ENCODE measurements at regions not wholly inside any gene's neighbourhood (a gene's known extent, or its start where the extent isn't known, plus 50 kb on each side); places are given as distances from the start of the nearest gene placed in this dataset.

DNA sequence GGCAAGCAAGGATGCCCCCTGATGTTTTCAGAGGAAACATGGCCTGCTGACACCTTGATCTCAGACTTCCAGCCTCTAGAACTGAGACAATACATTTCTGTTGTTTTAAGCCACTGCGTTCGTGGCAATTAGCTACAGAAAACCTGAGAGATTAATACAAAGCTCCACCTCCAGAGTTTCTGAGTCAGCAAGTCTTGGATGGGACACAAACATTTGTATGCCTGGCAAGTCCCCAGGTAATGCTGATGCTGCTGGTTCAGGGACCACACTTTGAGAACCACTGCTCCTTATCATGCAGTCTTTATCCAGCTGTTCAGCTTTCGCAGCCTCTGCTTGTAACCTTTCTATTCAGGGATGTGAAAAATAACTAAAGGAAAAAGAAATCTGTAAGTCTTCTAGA is 565.7 kb upstream of the PLXNA2 start:
- Histone ChIP-seq H3K27me3 (ENCODE audit: control insufficient read depth, insufficient read depth, low read length) (no peaks in the 10 kb centered on the region), H3K4me3 (ENCODE audit: low read length) (no peak overlapping the region), H3K36me3 (ENCODE audit: control insufficient read depth, low read depth, low read length) (no peaks in the 10 kb centered on the region), H3K9ac (ENCODE audit: low read length) (no peak overlapping the region), H3K9me3 (ENCODE audit: control insufficient read depth, low read depth, low read length) (no peaks in the 10 kb centered on the region), H3K27ac (ENCODE audit: low read length) (no peak overlapping the region), H3K4me1 (ENCODE audit: control insufficient read depth, low read depth, low read length) (no peaks in the 10 kb centered on the region)

DNA sequence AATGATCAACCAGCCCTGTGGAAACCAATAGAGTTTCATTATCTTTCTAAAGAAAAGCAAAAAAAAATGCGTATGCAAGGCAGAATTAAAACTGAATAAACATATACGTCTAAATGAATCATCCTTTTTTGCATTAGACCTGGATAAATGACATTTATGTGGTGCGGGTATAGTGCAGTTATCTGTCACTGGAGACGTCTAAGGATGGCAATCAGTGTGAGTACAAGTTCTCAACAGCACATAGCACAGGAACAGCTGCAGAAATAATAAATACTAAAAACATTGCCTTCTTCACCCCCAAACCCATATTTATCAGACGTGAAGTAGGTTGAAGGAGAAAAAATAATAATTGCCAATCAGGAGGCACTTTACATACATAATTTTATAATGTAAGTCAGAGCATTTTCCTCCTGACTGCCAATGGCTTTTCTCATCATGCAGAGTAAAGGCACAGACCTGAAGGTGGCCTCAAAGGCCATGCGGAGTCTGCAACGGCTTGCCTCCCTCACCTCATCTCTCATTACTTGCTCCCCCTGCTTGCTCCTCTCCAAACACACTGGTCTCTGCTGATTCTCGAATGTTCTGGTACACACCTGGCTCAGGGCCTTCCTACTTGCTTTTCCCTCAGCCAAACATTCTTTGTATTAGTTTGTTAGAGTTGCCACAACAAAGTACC is 574.7 kb upstream of the PLXNA2 start:
- no peak overlapping the region for H3K27ac ChIP-seq (ENCODE audit: low read length)
- no peaks in the 10 kb centered on the region for H3K4me1 ChIP-seq (ENCODE audit: control insufficient read depth, low read depth, low read length)
- no peak overlapping the region for H3K9ac ChIP-seq (ENCODE audit: low read length)
- H3K4me3 ChIP-seq (ENCODE audit: low read length): no peak overlapping the region
- no peaks in the 10 kb centered on the region for H3K36me3 ChIP-seq (ENCODE audit: control insufficient read depth, low read depth, low read length)
- no peaks in the 10 kb centered on the region for H3K9me3 ChIP-seq (ENCODE audit: control insufficient read depth, low read depth, low read length)
- no peaks in the 10 kb centered on the region for H3K27me3 ChIP-seq (ENCODE audit: control insufficient read depth, insufficient read depth, low read length)

DNA sequence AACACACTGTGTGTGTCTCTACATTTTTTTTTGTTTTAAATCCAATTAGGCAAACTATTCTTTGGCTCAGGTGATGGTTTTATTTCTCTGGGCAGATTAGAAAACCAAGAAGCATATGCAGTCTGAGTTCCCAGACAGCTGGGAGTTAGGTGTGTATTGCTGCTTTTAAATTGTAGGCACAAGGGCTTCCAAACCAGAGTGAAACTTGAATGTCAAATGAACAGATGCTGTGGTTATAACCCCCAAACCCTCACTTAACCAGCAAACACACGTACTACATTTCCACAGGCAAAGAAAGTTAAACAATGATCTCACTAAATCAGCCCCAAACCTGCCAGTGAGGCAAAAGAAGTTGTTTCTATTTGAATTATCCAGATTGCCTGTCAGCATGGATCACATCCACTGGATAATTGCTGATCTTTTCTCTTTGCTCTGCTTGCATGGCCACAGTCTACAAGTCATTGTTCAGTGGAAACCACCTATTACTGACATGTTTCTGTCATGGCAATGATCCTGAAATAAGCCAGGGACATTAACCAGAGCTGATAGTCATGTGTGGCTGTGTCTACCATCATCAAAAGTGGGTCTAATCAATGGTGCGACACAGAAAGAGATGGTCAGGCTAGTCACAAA is 576.5 kb upstream of the PLXNA2 start:
- Histone ChIP-seq H3K27ac (ENCODE audit: low read length) (no peak overlapping the region), H3K4me1 (ENCODE audit: control insufficient read depth, low read depth, low read length) (no peaks in the 10 kb centered on the region), H3K9me3 (ENCODE audit: control insufficient read depth, low read depth, low read length) (no peaks in the 10 kb centered on the region), H3K4me3 (ENCODE audit: low read length) (no peak overlapping the region), H3K9ac (ENCODE audit: low read length) (no peak overlapping the region), H3K27me3 (ENCODE audit: control insufficient read depth, insufficient read depth, low read length) (no peaks in the 10 kb centered on the region), H3K36me3 (ENCODE audit: control insufficient read depth, low read depth, low read length) (no peaks in the 10 kb centered on the region)

DNA sequence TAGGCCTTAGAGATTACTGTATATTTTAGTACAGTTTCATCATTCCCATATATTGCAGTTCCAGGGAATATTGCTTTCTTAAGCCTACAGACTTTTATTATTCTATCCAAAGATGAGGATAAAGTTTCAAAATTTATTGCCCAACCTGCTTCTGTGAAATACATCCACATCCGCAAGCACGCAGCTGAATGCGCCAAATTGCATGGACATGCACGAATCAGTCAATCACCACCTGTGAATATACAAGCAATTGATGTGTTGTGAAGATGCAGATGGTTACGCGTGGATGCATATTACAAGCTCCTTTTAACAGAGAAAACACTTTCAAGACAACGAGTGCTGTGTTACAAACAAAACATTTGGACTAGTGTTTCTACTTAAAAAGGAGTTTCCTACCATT is 577.8 kb upstream of the PLXNA2 start:
- no peaks in the 10 kb centered on the region for H3K4me1 ChIP-seq (ENCODE audit: control insufficient read depth, low read depth, low read length)
- H3K27me3 ChIP-seq (ENCODE audit: control insufficient read depth, insufficient read depth, low read length): no peaks in the 10 kb centered on the region
- H3K4me3 ChIP-seq (ENCODE audit: low read length): no peak overlapping the region
- no peaks in the 10 kb centered on the region for H3K9me3 ChIP-seq (ENCODE audit: control insufficient read depth, low read depth, low read length)
- H3K27ac ChIP-seq (ENCODE audit: low read length): no peak overlapping the region
- no peak overlapping the region for H3K9ac ChIP-seq (ENCODE audit: low read length)
- H3K36me3 ChIP-seq (ENCODE audit: control insufficient read depth, low read depth, low read length): no peaks in the 10 kb centered on the region

DNA sequence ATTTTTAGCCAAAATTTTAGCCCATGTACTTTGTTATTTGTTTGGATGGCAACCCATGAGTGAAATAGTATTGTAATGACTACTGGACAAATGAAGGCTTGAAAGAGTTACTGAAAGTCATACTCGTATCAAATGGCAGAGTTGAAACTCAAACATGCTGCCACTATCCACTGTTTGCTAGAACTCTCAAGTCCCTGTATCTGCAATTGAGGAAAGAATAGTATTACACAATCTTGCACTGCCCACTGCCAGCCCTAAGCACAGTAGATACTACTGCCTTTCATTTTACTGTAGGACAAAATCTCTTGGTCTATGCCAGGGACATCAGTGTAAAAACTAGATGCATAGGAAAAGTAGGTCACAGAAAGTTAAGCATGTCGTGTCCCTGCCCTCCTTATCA is 581.1 kb upstream of the PLXNA2 start:
- Histone ChIP-seq H3K27me3 (ENCODE audit: control insufficient read depth, insufficient read depth, low read length) (no peaks in the 10 kb centered on the region), H3K4me1 (ENCODE audit: control insufficient read depth, low read depth, low read length) (no peaks in the 10 kb centered on the region), H3K9ac (ENCODE audit: low read length) (no peak overlapping the region), H3K36me3 (ENCODE audit: control insufficient read depth, low read depth, low read length) (no peaks in the 10 kb centered on the region), H3K9me3 (ENCODE audit: control insufficient read depth, low read depth, low read length) (no peaks in the 10 kb centered on the region), H3K27ac (ENCODE audit: low read length) (no peak overlapping the region), H3K4me3 (ENCODE audit: low read length) (no peak overlapping the region)

DNA sequence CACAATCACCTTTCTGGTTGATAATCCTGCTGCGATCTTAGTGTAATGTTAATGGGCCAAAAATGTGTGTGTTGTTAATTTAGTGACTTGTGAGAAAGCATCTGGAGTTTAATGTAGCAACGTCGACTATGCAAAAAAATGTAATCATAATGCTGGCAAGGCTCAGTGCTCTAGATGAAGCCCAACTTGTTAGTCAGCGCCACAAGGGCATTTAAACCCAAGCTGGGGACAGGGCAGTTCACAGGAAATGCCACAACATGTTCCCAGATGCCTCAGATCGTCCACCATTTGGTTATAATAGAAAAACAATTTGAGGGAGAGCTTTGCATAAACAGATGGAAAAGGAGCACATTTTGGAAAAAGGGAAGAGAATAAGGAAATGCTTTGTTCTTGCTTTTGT is 585.4 kb upstream of the PLXNA2 start:
- H3K9ac ChIP-seq (ENCODE audit: low read length): no peak overlapping the region
- H3K27ac ChIP-seq (ENCODE audit: low read length): no peak overlapping the region
- no peaks in the 10 kb centered on the region for H3K9me3 ChIP-seq (ENCODE audit: control insufficient read depth, low read depth, low read length)
- no peak overlapping the region for H3K4me3 ChIP-seq (ENCODE audit: low read length)
- no peaks in the 10 kb centered on the region for H3K36me3 ChIP-seq (ENCODE audit: control insufficient read depth, low read depth, low read length)
- H3K27me3 ChIP-seq (ENCODE audit: control insufficient read depth, insufficient read depth, low read length): no peaks in the 10 kb centered on the region
- H3K4me1 ChIP-seq (ENCODE audit: control insufficient read depth, low read depth, low read length): peaks cover 7% of the 10 kb centered on the region

DNA sequence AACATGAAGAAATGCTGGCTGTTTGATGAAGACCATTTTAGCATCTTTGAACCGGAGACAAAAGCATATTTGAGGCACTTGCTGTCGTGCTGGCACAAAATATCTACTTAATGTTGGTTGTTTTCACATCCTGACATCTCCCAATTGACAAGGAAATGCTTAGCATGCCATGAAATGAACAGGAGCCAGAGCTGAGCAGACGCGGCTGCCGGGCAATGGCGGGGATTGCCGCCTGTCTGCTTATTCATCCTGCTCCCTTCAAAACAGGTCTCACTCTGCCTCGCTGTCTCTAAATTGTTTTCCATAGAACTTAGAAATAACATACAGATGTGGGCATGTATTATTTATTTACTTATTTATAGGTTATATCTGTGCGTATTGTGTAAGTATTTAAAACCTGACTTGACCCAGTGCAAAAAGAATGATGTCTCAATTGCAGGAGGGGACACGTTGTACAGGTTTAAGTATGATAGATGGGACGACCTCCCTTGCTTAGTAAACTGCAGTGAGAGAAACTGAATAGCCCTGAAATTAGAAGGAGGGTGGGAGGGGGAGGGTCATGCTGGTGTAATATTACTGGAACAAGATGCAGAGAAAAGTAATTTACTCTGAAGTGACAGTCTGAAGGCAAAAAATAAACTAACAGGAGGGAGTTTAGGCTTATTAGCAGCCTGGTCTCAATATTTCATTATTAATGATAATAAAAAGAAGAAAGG is 590.4 kb upstream of the PLXNA2 start:
- Histone ChIP-seq H3K9me3 (ENCODE audit: control insufficient read depth, low read depth, low read length) (no peaks in the 10 kb centered on the region), H3K27ac (ENCODE audit: low read length) (no peak overlapping the region), H3K4me1 (ENCODE audit: control insufficient read depth, low read depth, low read length) (peaks cover 15% of the 10 kb centered on the region), H3K27me3 (ENCODE audit: control insufficient read depth, insufficient read depth, low read length) (no peaks in the 10 kb centered on the region), H3K36me3 (ENCODE audit: control insufficient read depth, low read depth, low read length) (no peaks in the 10 kb centered on the region), H3K9ac (ENCODE audit: low read length) (no peak overlapping the region), H3K4me3 (ENCODE audit: low read length) (no peak overlapping the region)

DNA sequence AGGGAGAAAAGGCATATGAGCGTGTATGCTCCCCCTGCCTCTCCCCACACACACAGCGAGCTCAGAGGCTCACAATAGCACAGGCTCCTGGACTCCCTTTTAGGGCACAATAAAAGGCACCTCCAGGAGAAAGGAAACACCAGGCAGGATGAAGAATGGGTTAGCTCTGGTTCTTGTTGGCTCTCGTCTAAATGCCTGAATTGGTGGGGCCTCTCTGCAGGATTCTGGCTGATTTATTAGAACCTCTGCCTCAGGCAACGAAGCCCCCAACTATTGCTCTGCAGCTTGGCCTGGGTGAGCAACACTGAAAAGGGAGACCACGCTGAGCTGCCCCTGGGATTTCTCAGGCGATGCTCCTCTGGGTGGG is 590.9 kb upstream of the PLXNA2 start:
- peaks cover 15% of the 10 kb centered on the region for H3K4me1 ChIP-seq (ENCODE audit: control insufficient read depth, low read depth, low read length)
- no peaks in the 10 kb centered on the region for H3K36me3 ChIP-seq (ENCODE audit: control insufficient read depth, low read depth, low read length)
- no peak overlapping the region for H3K9ac ChIP-seq (ENCODE audit: low read length)
- H3K9me3 ChIP-seq (ENCODE audit: control insufficient read depth, low read depth, low read length): no peaks in the 10 kb centered on the region
- no peaks in the 10 kb centered on the region for H3K27me3 ChIP-seq (ENCODE audit: control insufficient read depth, insufficient read depth, low read length)
- no peak overlapping the region for H3K27ac ChIP-seq (ENCODE audit: low read length)
- H3K4me3 ChIP-seq (ENCODE audit: low read length): no peak overlapping the region

DNA sequence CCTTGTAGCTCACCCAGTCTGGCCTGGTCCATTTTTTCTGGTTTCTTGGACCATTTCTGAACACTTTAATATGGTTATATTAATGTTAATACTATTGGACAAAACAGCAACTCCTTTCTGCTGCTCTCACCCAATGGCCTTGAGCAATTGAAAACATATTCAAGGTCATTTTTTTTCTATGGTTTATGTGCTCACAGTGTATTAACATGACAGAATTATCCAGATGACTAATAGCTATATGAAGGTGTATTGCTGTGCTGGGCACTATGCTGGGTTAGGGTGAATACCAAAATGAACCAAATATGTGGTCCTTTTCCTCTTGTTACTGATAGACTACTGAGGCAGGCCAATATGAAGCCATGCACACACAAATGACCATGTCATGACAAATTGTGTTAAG is 591.6 kb upstream of the PLXNA2 start:
- no peak overlapping the region for H3K4me3 ChIP-seq (ENCODE audit: low read length)
- H3K9ac ChIP-seq (ENCODE audit: low read length): no peak overlapping the region
- no peaks in the 10 kb centered on the region for H3K27me3 ChIP-seq (ENCODE audit: control insufficient read depth, insufficient read depth, low read length)
- H3K9me3 ChIP-seq (ENCODE audit: control insufficient read depth, low read depth, low read length): no peaks in the 10 kb centered on the region
- no peak overlapping the region for H3K27ac ChIP-seq (ENCODE audit: low read length)
- H3K36me3 ChIP-seq (ENCODE audit: control insufficient read depth, low read depth, low read length): no peaks in the 10 kb centered on the region
- peaks cover 15% of the 10 kb centered on the region for H3K4me1 ChIP-seq (ENCODE audit: control insufficient read depth, low read depth, low read length)

DNA sequence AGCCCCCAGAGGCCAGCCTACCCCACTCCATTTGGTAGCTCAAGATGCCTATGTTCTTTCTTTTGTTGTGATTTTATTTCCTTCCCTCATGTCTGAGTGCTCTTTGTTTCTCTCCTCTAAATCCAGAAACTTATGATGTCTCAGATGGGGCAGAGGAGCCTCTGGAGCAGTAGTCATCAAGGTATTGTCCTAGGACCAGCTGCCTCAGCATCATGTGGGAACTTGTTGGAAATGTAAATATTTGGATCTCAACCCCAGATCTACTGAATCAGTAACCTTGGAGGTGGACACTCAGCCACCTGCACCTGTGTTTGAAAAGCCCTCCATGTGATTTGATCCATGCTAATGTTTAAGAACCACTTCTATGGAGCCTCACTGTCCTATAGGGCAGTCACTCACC is 593.1 kb upstream of the PLXNA2 start:
- Histone ChIP-seq H3K9ac (ENCODE audit: low read length) (no peak overlapping the region), H3K4me1 (ENCODE audit: control insufficient read depth, low read depth, low read length) (peaks cover 15% of the 10 kb centered on the region), H3K9me3 (ENCODE audit: control insufficient read depth, low read depth, low read length) (no peaks in the 10 kb centered on the region)

DNA sequence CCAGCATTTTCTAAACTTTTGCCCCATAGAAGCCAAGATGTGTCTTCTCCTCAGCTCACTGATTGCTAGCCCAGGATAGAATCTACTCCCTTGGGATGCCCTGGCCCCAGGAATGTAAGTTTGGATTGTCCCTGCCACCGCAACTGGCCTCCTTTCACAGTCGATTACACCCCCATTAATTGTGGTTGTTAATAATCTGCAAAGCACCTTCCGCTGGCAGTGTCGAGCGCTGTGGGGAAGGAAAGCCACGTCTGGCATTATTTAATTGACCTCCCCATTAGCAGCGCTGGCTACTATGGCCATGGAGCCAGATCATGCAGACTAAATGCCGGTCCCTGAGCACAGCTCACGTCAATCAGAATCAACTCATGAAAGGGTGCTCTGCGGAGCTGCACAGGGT is 597.3 kb upstream of the PLXNA2 start:
- Histone ChIP-seq H3K9me3 (ENCODE audit: control insufficient read depth, low read depth, low read length) (no peaks in the 10 kb centered on the region), H3K4me3 (ENCODE audit: low read length) (no peak overlapping the region), H3K9ac (ENCODE audit: low read length) (no peak overlapping the region), H3K27ac (ENCODE audit: low read length) (no peak overlapping the region), H3K36me3 (ENCODE audit: control insufficient read depth, low read depth, low read length) (no peaks in the 10 kb centered on the region), H3K4me1 (ENCODE audit: control insufficient read depth, low read depth, low read length) (no peaks in the 10 kb centered on the region), H3K27me3 (ENCODE audit: control insufficient read depth, insufficient read depth, low read length) (no peaks in the 10 kb centered on the region)

More for the DNA sequence above, 593.1 kb upstream of the PLXNA2 start:
- H3K27me3 ChIP-seq (ENCODE audit: control insufficient read depth, insufficient read depth, low read length): no peaks in the 10 kb centered on the region
- no peak overlapping the region for H3K4me3 ChIP-seq (ENCODE audit: low read length)
- H3K36me3 ChIP-seq (ENCODE audit: control insufficient read depth, low read depth, low read length): no peaks in the 10 kb centered on the region
- H3K27ac ChIP-seq (ENCODE audit: low read length): no peak overlapping the region

DNA sequence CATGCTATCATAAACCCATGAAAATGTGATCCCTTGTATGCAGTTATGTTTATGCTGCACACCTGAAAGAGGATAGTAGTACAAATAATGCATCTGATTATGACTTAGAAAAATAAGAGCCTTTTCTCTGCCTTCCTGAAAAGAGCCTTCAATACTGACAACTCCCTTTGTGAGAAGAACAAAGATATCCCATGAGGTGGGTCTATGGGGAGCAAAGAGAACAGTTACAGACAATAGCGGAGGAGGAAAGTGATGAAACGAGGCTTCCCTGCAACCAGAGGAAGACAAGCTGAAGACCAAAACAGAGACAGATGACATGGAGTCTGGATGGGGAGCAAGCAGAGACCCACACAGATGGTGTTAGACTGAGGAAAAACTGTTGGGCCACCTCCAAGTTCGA is 598.3 kb upstream of the PLXNA2 start:
- Histone ChIP-seq H3K36me3 (ENCODE audit: control insufficient read depth, low read depth, low read length) (no peaks in the 10 kb centered on the region), H3K4me3 (ENCODE audit: low read length) (no peak overlapping the region), H3K9me3 (ENCODE audit: control insufficient read depth, low read depth, low read length) (no peaks in the 10 kb centered on the region), H3K27me3 (ENCODE audit: control insufficient read depth, insufficient read depth, low read length) (no peaks in the 10 kb centered on the region), H3K9ac (ENCODE audit: low read length) (no peak overlapping the region), H3K27ac (ENCODE audit: low read length) (no peak overlapping the region), H3K4me1 (ENCODE audit: control insufficient read depth, low read depth, low read length) (no peaks in the 10 kb centered on the region)

Data from iPS-18a (cell line).